ACHN (cell line): ENCODE measurements at regions not wholly inside any gene's neighbourhood (a gene's known extent, or its start where the extent isn't known, plus 50 kb on each side); places are given as distances from the start of the nearest gene placed in this dataset.
"Not testable (repeated sequence)": the region's sequence is repeated elsewhere in the genome, so short reads cannot be mapped to it uniquely, and the experiment has no call there.

ENCODE experiments used
- DNase-seq: peaks from one replicate; pipeline ENCODE4 v3.0.0-alpha.2; 2015
- in situ Hi-C: cut with HindIII; loops from 2 replicates; pipeline ENCODE4 v1.10.0; 2017; ENCODE audit warnings: low sequenced_read_pairs, low pct_ligation_motif_present, low pct_unique_long_range_greater_than_20kb

DNA sequence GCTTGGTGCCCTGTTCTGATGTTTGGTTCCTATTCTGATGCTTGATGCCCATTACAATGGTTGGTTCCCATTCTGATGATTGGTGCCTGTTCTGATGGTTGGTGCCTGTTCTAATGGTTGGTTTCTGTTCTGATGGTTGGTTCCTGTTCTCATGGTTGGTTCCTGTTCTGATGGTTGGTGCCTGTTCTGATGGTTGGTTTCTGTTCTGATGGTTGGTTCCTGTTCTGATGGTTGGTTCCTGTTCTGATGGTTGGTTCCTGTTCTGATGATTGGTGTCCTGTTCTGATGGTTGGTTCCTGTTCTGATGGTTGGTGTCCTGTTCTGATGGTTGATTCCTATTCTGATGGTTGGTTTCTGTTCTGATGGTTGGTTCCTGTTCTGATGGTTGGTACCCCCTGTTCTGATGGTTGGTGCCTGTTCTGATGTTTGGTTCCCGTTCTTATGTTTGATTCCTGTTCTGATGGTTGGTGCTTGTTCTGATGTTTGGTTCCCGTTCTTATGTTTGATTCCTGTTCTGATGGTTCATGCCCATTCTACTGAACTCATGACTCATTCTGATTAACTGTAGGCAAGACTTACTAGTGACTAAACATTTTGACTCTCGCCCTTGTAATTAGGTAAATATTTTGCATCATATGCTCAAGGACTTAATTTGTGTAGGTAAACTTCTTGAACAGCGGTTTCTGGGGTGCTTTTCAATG is 146.2 kb downstream of the DLL1 start:
- DNase-seq: no peak
- in situ Hi-C loops: no loop called here

DNA sequence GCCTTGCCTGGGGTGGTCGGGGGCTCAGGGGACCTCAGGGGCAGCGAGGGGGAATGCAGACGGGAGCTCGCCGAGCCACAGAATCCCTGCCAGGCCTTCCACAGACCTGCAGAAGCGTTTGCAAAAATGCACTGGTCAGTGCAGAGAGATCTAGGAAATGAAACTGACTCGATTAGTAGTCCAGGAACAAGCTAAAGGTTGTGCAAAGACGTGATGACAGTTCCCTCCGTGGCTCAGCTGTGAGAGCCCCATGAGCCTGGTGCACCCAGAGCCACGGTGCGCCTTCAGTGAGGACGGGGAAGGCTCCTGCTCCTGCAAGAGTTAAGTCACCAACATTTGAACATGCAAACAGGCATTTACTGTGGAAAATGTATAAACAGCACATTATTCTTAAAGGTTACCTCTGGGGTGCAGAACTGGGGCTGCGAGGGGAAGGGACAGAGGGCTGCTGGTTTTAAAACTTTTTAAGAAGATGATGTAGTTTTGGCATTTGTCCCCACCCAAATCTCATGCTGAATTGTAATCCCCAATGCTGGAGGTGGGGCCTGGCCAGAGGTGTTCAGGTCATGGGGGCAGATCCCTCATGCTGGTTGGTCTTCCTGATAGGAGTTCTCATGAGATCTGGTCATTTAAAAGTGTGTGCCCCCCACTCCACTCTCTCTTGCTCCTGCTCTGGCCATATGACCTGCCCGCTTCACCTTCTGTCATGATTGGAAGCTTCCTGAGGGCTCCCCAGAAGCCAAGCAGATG is 147.3 kb downstream of the DLL1 start:
- in situ Hi-C loops: no loop called here
- no peak for DNase-seq

DNA sequence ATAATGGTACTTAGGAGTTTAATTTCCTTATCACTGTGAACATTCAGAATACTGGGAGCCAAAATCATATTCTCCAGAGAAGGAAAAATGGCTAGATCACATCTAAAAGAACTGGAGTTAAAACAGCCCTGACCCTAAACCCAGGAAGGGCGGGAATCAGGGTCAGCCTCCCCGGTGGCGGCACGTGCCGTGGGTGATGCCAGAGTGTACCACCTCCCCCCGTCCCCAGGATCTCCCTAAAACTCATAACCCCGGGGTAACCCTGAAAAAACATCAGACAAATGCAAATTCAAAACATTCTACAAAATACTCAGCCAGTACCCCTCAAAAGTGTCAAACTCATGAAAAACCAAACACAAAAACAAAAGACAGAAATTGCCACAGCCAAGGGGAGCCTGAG is 148.3 kb downstream of the DLL1 start:
- in situ Hi-C loops: no loop called here
- DNase-seq: no peak

DNA sequence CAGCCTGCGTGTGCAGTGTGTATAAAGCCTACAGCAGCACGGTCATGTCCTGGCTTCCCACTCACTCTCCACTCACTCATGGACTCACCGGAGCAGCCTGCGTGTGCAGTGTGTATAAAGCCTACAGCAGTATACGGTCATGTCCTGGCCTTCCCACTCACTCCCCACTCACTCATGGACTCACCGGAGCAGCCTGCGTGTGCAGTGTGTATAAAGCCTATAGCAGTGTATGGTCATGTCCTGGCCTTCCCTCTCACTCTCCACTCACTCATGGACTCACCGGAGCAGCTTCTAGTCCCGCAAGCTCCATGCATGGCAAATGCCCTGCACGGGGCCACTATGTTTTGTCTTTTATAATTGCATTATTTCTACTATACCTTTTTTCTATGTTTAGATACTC is 149.8 kb downstream of the DLL1 start:
- in situ Hi-C loops: not testable (repeated sequence)

DNA sequence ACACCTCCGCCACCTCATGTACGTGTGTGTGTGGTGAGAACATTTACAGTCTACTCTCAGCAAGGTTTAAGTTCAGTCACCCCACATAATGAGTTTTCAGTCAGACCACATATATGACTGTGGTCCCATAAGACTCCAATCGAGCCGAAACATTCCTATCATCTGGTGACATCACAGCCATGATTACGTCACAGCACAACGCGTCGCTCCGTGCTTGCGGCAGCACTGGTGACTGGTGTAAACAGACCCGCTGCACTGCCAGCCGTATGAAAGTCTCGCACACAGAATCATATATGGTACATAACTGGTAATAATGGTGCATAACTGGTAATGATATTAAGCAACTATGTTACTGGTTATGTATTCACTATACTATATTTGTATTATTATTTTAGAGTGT is 150.7 kb downstream of the DLL1 start:
- DNase-seq: no peak
- in situ Hi-C loops: no loop called here

More for the DNA sequence above, 149.8 kb downstream of the DLL1 start:
- DNase-seq: not testable (repeated sequence)

DNA sequence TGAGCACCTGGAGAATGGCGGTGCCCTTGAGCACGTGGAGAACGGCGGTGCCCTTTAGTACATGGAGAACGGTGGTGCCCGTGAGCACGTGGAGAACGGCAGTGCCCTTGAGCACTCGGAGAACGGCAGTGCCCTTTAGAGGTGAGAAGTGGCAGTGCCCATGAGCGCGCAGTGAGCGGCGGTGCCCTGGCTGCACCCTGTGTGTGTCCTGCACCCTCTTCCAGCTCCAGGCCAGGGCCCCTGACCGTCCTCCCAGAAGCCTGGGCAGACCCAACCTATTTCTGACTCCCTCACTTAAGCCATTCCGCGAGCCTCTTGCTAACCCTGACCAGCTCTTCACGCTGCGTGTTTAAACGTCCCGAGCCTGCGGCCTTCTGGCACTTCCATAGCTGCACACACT is 151.3 kb downstream of the DLL1 start:
- in situ Hi-C loops: no loop called here
- DNase-seq: no peak

DNA sequence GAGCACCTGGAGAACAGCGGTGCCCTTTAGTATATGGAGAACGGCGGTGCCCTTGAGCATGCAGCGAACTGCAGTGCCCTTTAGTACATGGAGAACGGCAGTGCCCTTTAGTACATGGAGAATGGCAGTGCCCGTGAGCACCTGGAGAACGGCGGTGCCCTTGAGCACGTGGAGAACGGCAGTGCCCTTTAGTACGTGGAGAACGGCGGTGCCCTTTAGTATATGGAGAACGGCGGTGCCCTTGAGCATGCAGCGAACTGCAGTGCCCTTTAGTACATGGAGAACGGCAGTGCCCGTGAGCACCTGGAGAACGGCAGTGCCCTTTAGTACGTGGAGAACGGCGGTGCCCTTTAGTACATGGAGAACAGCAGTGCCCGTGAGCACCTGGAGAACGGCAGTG is 151.8 kb downstream of the DLL1 start:
- in situ Hi-C loops, DNase-seq: not testable (repeated sequence)

DNA sequence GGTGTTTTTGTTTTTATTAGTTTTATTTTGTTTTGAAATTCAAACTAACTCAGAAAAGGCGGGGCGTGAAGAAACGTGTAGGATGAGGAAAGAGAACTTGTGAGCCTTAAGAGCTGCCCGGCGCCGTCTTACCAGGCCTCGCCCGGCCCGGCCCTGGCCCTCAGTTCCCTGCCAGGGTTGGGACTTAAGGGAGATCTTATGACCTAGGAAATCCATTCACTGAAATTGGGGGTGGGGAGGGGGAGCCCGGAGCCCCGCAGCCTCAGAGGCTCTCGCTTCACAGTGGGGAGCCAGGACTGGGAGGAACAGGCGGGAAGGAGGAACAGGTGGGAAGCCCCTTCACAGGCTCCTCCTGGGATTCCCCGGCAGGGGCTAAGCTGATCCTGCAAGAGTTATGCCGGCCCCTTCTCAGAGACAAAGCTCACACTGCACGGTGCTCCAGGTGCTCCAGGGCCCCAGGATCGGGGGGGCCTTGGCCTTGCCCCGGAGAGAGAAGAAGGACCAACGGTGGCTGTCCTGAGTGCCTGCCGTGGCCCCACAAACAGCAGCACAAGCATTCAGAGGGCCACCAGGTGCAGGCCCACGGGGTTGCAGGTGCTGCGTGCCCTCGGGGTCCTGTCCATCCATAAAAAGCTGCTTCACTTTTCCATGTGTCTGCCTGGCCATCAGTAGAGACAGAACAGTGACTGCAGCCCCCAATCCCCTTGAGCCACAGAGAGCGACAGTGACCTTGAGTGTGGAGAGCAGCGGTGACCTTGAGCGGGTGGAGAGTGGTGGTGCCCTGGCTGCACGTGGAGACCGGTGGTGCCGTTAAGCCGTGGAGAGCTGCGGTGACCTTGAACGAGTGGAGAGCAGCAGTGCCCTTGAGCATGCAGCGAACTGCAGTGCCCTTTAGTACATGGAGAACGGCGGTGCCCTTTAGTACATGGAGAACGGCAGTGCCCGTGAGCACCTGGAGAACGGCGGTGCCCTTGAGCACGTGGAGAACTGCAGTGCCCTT is 152.7 kb downstream of the DLL1 start:
- DNase-seq: no peak
- in situ Hi-C loops: no loop called here

DNA sequence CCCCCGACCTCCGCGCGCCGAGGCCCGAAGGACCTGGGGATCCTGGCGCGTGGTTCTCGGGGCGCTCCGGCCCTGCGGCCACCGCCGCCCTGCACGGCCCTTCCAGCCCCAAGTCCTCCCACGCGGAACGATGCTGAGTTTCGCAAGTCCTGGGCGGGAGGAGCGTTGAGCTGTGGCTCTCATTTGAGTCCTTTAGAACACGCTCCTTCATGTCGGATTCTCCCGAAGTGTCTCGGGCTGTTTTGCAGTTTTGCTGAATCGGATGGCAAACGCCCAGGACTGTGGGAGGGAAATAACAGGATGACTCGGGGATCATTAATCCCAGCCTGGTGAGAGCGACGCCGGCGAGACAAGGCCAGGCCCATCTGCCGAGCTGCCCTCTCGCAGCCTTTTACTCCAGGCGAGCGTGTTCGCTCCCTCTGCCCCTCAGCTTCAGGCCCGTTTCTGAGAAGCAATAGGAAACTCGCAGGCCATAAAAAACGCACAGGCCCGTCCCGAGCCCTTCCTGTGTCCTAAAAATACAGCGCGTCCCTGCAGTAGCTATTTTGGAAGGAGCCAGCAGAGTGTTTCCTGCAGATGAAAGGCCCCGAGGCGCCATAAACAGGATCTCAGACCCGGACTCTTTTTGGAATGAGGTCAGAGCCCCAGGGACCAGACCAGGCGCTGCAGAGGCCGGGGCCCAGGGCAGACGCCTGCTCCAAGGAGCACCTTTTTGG is 153.5 kb downstream of the DLL1 start:
- DNase-seq: no peak
- in situ Hi-C loops: no loop called here

DNA sequence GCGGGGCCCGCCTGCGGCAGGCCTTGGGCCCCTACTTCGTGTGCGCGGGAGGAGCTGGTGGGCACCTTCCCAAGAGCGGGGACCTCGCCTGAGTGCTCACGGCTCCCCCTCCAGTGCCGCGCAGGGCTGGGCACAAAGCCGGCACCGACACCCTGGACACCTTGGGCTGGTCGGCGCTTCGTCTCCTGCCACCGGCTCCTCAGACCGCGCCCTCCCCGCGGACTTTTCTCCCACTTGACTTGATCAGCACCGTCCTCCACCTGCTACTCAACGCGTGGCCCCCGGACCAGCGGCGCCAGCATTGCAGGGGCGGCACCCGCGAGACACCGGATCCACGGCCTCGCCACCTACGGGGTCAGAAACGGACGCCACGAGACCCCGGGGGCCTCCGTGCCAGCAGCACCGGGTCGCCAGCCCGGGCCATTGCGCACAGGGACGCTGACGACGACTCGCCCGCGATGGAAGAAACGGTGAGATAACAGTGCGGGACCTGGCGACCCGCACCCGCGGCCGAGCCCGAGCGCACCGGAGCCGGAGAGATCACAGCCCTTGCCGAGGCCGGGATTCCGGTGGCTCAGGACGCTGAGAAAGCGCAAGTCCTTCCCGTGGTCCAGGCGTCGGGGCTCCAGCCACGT is 154.2 kb downstream of the DLL1 start:
- in situ Hi-C loops: no loop called here
- DNase-seq: no peak

DNA sequence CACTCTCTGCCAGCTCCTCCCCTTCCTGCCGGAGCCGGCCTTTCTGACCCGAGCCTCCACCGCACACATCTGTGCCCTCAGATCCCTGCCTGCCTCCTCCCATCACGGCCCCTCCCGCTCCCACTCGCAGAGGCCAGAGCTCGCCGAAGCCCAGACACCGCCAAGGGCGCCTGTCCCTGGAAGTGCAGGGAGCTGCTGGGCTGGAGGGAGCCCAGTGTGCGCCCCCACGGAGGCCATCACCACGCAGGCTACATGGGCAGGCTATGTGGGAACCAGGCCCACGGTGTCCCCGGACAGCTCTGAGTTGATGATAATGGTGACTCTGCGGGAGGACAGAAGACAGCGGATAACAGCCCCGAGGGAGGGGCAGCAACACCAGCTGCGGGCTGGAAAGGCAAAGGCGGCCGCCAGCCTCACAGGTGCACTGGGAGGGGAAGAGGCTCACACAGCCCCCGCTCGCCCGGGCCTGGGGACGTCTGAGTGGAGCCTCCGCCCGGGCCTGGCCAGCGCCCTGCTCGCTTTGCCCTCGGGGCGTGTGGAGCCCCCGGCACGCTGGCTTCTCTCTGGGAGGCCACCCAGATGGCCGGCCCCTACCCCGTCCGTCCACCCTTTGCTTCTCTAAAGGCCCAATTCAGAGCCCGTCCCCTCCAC is 154.9 kb downstream of the DLL1 start:
- DNase-seq: no peak
- in situ Hi-C loops: no loop called here

DNA sequence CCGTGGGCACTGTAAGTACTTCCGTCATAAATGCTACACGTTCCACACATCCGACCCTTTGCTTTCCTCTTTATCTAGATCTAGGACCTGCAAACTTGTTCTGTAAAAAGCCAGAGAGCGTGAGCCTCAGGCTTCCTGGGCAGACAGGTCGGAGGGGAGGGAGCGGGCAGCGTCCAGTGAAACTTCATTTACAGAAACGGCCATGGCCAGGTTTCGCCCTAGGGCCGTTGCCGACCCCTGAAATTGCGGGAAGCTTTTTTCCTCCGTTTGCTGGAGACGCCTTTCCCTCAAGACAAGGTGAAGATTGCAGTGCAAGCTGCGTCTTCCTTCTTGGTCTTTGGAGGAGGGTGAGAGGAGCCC is 155.4 kb downstream of the DLL1 start:
- in situ Hi-C loops: no loop called here
- no peak for DNase-seq

DNA sequence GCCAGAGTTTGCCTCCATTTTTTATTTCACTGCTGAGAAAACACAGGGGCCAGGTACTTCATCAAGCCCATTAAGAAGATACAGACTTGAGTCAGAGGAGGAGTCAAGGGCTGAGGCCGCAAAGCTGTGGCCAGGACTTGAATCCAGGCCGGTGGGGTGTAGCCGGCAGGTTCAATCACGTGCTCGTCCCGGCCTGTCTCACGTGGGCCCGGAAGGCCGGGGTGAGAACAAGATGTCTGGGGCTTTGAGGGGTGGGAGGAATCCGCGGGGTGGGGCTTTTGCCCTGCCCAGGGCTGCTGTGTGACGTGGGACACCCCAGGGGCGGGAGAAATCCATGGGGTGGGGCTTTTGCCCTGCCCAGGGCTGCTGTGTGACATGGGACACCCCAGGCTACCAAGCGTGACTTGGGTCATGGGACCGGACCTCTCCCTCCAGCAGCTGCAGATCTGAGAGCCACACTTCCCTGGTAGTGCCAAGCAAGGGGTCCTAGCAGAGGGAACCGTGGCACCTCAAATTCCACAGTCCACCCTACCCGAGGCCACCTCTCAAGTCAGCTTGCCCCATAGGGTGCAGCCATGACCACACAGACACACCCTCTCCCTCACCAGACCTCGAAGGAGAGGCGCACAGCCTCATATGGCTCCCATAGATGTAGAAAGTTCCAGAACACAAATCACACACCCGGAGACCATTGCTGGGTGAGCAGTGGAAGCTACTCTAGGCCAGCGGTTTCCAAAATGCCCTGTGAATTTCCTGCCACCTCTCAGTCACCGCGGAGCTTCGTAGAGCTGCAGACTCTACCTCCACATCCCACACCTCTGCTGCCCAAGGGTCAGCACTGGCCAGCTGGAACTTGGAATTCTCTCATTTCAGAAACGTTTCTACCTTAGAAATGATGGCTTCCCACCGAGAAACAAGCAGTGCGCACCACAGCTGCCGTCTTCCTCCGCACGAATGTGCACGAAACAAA is 156.1 kb downstream of the DLL1 start:
- in situ Hi-C loops: no loop called here
- no peak for DNase-seq

DNA sequence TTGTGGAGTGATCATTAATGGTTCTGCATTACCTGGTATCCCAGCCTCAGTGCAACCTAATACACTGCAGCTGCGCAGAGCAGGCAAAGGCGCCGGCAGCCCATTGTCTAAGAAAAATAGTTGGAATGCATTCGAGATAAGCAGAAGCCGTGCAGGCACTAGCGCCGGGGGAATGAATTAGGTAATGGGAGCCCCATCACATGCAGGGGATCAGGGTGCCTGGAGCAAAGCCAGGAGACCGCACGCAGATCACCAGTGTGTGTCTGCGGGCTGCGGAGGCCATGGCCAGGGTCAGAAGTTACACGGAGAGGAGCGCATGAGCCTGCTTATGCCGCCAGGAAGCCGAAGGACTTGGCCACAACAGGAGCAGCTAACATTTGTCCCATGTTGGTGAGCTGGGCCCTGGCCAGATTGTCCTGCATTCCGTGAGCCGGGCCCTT is 156.8 kb downstream of the DLL1 start:
- in situ Hi-C loops: no loop called here
- DNase-seq: no peak

DNA sequence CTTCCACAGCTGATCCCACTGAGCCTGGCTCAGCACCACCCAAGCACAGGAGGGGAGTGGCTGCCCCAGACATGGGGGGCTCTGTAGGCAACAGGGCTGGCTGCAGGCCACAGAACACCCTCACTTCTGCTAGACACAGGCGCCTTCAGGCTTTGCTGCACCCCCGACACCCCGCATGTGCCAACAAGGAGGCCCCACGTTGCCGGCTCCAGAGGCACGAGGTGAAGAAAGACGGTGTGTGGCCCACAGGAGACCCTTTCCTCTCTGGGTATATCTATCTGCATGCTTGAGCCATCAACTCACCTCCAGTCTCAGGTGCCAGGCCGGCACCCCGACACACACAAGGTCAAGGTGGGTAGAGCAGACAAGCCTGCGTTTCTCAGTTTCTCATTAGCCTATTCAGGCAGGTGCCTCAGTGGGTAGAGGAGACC is 158.3 kb downstream of the DLL1 start:
- in situ Hi-C loops: no loop called here
- no peak for DNase-seq

DNA sequence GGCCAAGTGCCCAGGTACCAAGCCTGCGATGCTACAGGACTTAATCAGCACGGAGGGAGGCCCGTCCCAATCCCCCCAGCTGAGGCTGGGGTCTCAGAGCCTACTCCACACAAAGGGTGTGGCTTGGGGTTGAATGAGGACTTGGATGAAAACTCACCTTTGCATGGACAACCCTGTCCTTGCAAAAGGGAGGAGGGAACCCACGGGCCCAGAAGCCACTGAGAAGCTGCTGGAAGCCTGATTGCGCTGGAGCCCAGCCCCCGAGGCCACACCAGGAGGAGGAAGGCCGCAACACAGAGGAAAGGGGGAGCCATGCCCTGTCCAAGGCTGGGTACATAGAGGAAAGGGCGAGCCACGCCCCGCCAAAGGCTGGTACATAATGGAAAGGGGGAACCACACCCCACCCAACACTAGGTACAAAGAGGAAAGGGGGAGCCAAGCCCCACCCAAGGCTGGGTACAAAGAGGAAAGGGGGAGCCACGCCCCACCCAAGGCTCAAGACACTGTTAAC is 158.8 kb downstream of the DLL1 start:
- DNase-seq: no peak
- in situ Hi-C loops: no loop called here
